Osteocyte (in vitro differentiated cells): ENCODE measurements at regions not wholly inside any gene's neighbourhood (a gene's known extent, or its start where the extent isn't known, plus 50 kb on each side); places are given as distances from the start of the nearest gene placed in this dataset.

Experiments used
- DNase-seq: peaks from one replicate; pipeline ENCODE4 v3.0.0; 2021; ENCODE audit warnings: mixed read lengths; ENCODE audit not compliant: unreplicated experiment; ENCODE audit errors: extremely low spot score
- H3K27ac Mint-ChIP-seq: one replicate; pipeline ENCODE4 v1.8.0; 2021; ENCODE audit warnings: mild to moderate bottlenecking, mixed read lengths; ENCODE audit not compliant: unreplicated experiment
- H3K27me3 Mint-ChIP-seq: one replicate; pipeline ENCODE4 v1.8.0; 2021; ENCODE audit warnings: mixed read lengths; ENCODE audit not compliant: unreplicated experiment
- H3K36me3 Mint-ChIP-seq: one replicate; pipeline ENCODE4 v1.8.0; 2021; ENCODE audit warnings: mixed read lengths; ENCODE audit not compliant: unreplicated experiment
- H3K4me1 Mint-ChIP-seq: one replicate; pipeline ENCODE4 v1.8.0; 2021; ENCODE audit warnings: mixed read lengths; ENCODE audit not compliant: unreplicated experiment
- H3K4me3 Mint-ChIP-seq: one replicate; pipeline ENCODE4 v1.8.0; 2021; ENCODE audit warnings: mild to moderate bottlenecking, moderate library complexity, mixed read lengths; ENCODE audit not compliant: unreplicated experiment
- H3K9me3 Mint-ChIP-seq: one replicate; pipeline ENCODE4 v1.8.0; 2021; ENCODE audit warnings: mixed read lengths; ENCODE audit not compliant: unreplicated experiment
- CTCF ChIP-seq: fragments of 200-600 bp; sonication (generic); IDR thresholded peaks from 2 replicates; pipeline ENCODE4 v1.5.0; 2021; ENCODE audit warnings: antibody characterized with exemption, mild to moderate bottlenecking, moderate library complexity

DNA sequence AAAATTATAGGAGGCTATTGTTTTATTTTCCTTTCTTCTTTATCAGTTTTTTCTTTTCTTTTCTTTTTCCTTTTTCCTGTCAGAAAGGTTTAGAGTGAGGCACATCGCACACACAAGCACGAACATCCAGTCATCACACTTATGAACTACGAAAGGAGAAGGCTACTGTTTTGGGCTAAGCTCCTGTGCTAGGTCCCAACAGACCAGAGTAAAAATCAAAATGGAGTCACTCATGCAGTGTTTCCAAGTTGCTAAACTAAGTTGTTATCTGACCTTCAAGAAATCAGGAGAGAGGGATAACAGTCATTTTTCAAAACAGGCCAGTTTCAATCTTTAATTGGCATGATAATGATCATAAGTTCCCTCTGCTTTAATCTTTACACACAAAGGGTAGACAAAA is 93.6 kb downstream of the CD24 start:
- Mint-ChIP-seq H3K4me3 (no peak overlapping the region), H3K4me1 (no peaks in the 10 kb centered on the region), H3K27ac (no peak overlapping the region), H3K9me3 (peaks cover 6% of the 10 kb centered on the region), H3K36me3 (no peaks in the 10 kb centered on the region), H3K27me3 (no peaks in the 10 kb centered on the region)
- no peak for DNase-seq
- no peak for TF ChIP-seq CTCF

DNA sequence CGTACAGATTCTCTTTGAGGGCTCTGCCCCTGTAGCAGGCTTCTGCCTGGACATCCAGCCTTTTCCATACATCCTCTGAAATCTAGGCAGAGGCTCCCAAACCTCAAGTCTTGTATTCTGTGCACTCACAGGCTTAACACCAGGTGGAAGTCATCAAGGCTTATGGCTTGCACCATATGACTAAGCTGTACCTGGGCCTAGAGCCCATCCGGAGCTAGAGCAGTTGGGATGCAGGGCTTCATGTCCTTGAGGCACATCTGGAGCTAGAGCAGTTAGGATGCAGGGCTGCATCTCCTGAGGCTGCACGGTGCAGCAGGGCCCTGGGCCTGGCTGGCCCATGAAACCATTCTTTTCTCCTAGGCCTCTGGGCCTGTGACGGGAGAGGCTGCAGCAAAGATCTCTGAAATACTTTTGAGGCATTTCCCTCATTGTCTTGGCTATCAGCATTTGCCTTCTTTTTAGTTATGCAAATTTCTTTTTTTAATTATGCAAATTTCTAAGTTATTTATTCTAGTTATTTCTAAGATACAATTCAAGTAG is 98.7 kb downstream of the CD24 start:
- Mint-ChIP-seq H3K36me3 (no peaks in the 10 kb centered on the region), H3K9me3 (peaks cover 6% of the 10 kb centered on the region), H3K4me3 (no peak overlapping the region), H3K27ac (no peak overlapping the region), H3K4me1 (no peaks in the 10 kb centered on the region), H3K27me3 (no peaks in the 10 kb centered on the region)
- DNase-seq, result no peak
- no peak for TF ChIP-seq CTCF

DNA sequence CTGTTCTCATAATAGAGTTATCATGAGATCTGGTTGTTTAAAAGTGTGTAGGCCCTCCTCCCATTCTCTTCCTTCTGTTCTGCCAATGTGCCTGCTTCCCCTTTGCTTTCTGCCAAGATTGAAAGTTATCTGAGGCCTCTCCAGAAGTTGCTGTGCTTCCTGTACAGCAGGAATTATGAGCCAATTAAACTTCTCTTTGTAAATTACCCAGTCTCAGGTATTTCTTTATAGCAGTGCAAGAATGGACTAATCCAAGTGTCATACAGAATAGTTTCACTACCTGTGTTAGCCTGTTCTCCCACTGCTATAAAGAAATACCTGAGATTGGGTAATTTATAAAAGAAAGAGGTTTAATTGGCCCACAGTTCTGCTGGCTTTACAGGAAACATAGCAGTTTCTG is 100.0 kb downstream of the CD24 start:
- no peak for DNase-seq
- H3K4me3 Mint-ChIP-seq, result no peak overlapping the region
- peaks cover 2% of the 10 kb centered on the region for H3K4me1 Mint-ChIP-seq
- no peaks in the 10 kb centered on the region for H3K27me3 Mint-ChIP-seq
- no peak overlapping the region for H3K27ac Mint-ChIP-seq
- TF ChIP-seq CTCF, result no peak
- no peaks in the 10 kb centered on the region for H3K36me3 Mint-ChIP-seq
- H3K9me3 Mint-ChIP-seq, result peaks cover 9% of the 10 kb centered on the region

DNA sequence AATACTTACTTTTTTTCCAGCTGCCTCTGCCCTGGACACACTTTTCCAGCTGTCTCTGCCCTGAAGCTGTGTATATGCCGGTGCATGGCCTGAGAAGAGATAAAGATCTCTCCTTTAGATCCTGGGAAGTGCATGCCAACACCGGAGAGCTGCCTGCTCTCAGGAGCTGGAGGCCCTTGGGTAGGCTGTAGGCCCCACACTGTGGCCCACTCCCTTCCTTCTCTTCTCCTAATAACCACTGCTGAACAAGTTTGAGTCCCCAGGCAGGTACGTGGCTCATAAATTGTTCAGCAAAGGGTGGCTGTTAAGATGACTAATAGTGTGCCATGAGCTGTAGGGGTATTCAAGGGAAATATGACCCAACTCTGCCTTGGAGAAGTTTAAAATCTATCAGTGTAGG is 102.5 kb downstream of the CD24 start:
- no peak overlapping the region for H3K27ac Mint-ChIP-seq
- no peak for DNase-seq

More for the DNA sequence above, 102.5 kb downstream of the CD24 start:
- Mint-ChIP-seq H3K36me3 (no peaks in the 10 kb centered on the region), H3K27me3 (no peaks in the 10 kb centered on the region), H3K4me1 (peaks cover 2% of the 10 kb centered on the region), H3K9me3 (peaks cover 11% of the 10 kb centered on the region), H3K4me3 (no peak overlapping the region)
- no peak for TF ChIP-seq CTCF
